IMR-90 (cell line): ENCODE measurements at regions not wholly inside any gene's neighbourhood (a gene's known extent, or its start where the extent isn't known, plus 50 kb on each side); places are given as distances from the start of the nearest gene placed in this dataset.

ENCODE experiments used
- ATAC-seq: fragments of 200-7000 bp; cut with Tn5 transposase; 2 replicates; pipeline ENCODE4 v1.9.1; 2020; ENCODE audit warnings: low read depth, mild to moderate bottlenecking, moderate library complexity
- BruUV-seq: library from RNA; stranded (reverse); fragments of 400-500 nt; replicated peaks from 2 replicates; lab custom pipeline; 2021; lab: Mats Ljungman, UMichigan
- CTCF ChIA-PET: fragments of 300-600 bp; formaldehyde crosslinking; extraction: SDS; loops from one replicate; lab custom pipeline; 2021; ENCODE audit warnings: antibody characterized with exemption; lab: Yijun Ruan, JAX
- POLR2A ChIA-PET: fragments of 300-600 bp; sonication (Branson Sonifier 250); formaldehyde crosslinking; loops from one replicate; lab custom pipeline; 2022; ENCODE audit warnings: antibody characterized with exemption; ENCODE audit not compliant: unreplicated experiment; lab: Charles Lee
- DNase-seq: peaks from one replicate; pipeline ENCODE4 v3.0.0; 2013
- H2AFZ ChIP-seq: replicated peaks from 2 replicates; pipeline ENCODE3; 2013; ENCODE audit warnings: low read length, mild to moderate bottlenecking; ENCODE audit not compliant: poor library complexity
- H2AK5ac ChIP-seq: 2 replicates; pipeline ENCODE4 v1.6.1; 2013; ENCODE audit warnings: low read depth, low read length, inconsistent platforms
- H2AK9ac ChIP-seq: replicated peaks from 2 replicates; pipeline ENCODE3; 2013; ENCODE audit warnings: mild to moderate bottlenecking, low read depth, low read length, moderate library complexity; ENCODE audit not compliant: poor library complexity
- H2BK120ac ChIP-seq: 2 replicates; pipeline ENCODE4 v1.6.1; 2013; ENCODE audit warnings: low read depth, low read length, inconsistent platforms
- H2BK15ac ChIP-seq: 3 replicates; pipeline ENCODE4 v1.6.1; 2013; ENCODE audit warnings: low read depth, low read length, inconsistent platforms
- H2BK20ac ChIP-seq: 2 replicates; pipeline ENCODE4 v1.6.1; 2013; ENCODE audit warnings: low read depth, mild to moderate bottlenecking, inconsistent platforms, low read length, moderate library complexity
- H2BK5ac ChIP-seq: 2 replicates; pipeline ENCODE4 v1.6.1; 2013; ENCODE audit warnings: mild to moderate bottlenecking, low read depth, low read length, inconsistent platforms; ENCODE audit not compliant: poor library complexity, severe bottlenecking
- H3K14ac ChIP-seq: replicated peaks from 2 replicates; pipeline ENCODE4 v1.6.1; 2013; ENCODE audit warnings: low read depth, low read length, inconsistent platforms
- H3K18ac ChIP-seq: 2 replicates; pipeline ENCODE4 v1.6.1; 2013; ENCODE audit warnings: low read depth, low read length, control low read depth
- H3K23ac ChIP-seq: 2 replicates; pipeline ENCODE4 v1.6.1; 2013; ENCODE audit warnings: low read depth, low read length, inconsistent platforms
- H3K27ac ChIP-seq: 2 replicates; pipeline ENCODE4 v1.5.1; 2013; ENCODE audit warnings: mild to moderate bottlenecking, control low read depth, low read length; ENCODE audit not compliant: insufficient read depth
- H3K27me3 ChIP-seq: 2 replicates; pipeline ENCODE4 v1.6.1; 2013; ENCODE audit warnings: low read length; ENCODE audit not compliant: control insufficient read depth, insufficient read depth
- H3K36me3 ChIP-seq: 2 replicates; pipeline ENCODE4 v1.6.1; 2013; ENCODE audit warnings: low read length, mixed read lengths; ENCODE audit not compliant: control insufficient read depth, insufficient read depth
- H3K4ac ChIP-seq: 2 replicates; pipeline ENCODE4 v1.6.1; 2013; ENCODE audit warnings: low read depth, low read length, inconsistent platforms
- H3K4me1 ChIP-seq: 2 replicates; pipeline ENCODE4 v1.6.1; 2013; ENCODE audit warnings: low read length, mixed read lengths; ENCODE audit not compliant: control insufficient read depth, insufficient read depth
- H3K4me2 ChIP-seq: 2 replicates; pipeline ENCODE4 v1.6.1; 2013; ENCODE audit warnings: low read depth, mild to moderate bottlenecking, control low read depth, low read length, moderate library complexity
- H3K4me3 ChIP-seq: 2 replicates; pipeline ENCODE4 v1.5.1; 2013; ENCODE audit warnings: low read depth, mild to moderate bottlenecking, control low read depth, low read length, moderate library complexity; ENCODE audit not compliant: insufficient read depth
- H3K56ac ChIP-seq: 2 replicates; pipeline ENCODE4 v1.6.1; 2013; ENCODE audit warnings: low read length, inconsistent platforms; ENCODE audit not compliant: insufficient read depth; ENCODE audit errors: extremely low read depth
- H3K79me1 ChIP-seq, 2 experiments: 2 replicates each; pipeline ENCODE4 v1.6.1; 2013; ENCODE audit warnings: low read length in 2 of 2, inconsistent platforms in 1 of 2, low read depth in 1 of 2
- H3K9ac ChIP-seq: 2 replicates; pipeline ENCODE4 v1.6.1; 2013; ENCODE audit warnings: low read depth, low read length, control low read depth
- H3K9me1 ChIP-seq: 2 replicates; pipeline ENCODE4 v1.6.1; 2013; ENCODE audit warnings: low read length, inconsistent platforms; ENCODE audit not compliant: insufficient read depth
- H3K9me3 ChIP-seq: 2 replicates; pipeline ENCODE4 v1.6.1; 2013; ENCODE audit warnings: low read length; ENCODE audit not compliant: control insufficient read depth, insufficient read depth
- H4K20me1 ChIP-seq: 2 replicates; pipeline ENCODE4 v1.6.1; 2013; ENCODE audit warnings: low read length, inconsistent platforms; ENCODE audit not compliant: insufficient read depth
- H4K5ac ChIP-seq: 2 replicates; pipeline ENCODE4 v1.6.1; 2013; ENCODE audit warnings: mild to moderate bottlenecking, low read depth, low read length, control low read depth
- H4K8ac ChIP-seq, 2 experiments: 2 replicates each; pipeline ENCODE4 v1.6.1; 2013; ENCODE audit warnings: low read depth in 2 of 2, low read length in 2 of 2, control low read depth in 1 of 2, inconsistent platforms in 1 of 2
- H4K91ac ChIP-seq: 2 replicates; pipeline ENCODE4 v1.6.1; 2013; ENCODE audit warnings: low read depth, low read length, inconsistent platforms; ENCODE audit not compliant: insufficient read depth
- BHLHE40 ChIP-seq: fragments of 150-350 bp; IDR thresholded peaks from 2 replicates; pipeline ENCODE4 v1.6.1; 2016; ENCODE audit warnings: mild to moderate bottlenecking, low read depth, low read length
- CTCF ChIP-seq: conservative IDR thresholded peaks from 2 replicates; pipeline ENCODE4 v1.5.1; 2012; ENCODE audit warnings: mild to moderate bottlenecking, low read depth, low read length, improper control_type of control experiment
- NFE2L2 ChIP-seq: fragments of 150-350 bp; IDR thresholded peaks from 2 replicates; pipeline ENCODE4 v1.6.1; 2016; ENCODE audit warnings: low read depth, mild to moderate bottlenecking, low read length
- RCOR1 ChIP-seq: IDR thresholded peaks from 2 replicates; pipeline ENCODE4 v1.6.1; 2012; ENCODE audit warnings: mild to moderate bottlenecking, low read length, improper control_type of control experiment; ENCODE audit not compliant: insufficient replicate concordance
- SMC3 ChIP-seq: fragments of 150-350 bp; IDR thresholded peaks from 2 replicates; pipeline ENCODE4 v1.6.1; 2016; ENCODE audit warnings: low read depth, mild to moderate bottlenecking, antibody characterized with exemption, low read length, moderate library complexity
- USF2 ChIP-seq: fragments of 150-350 bp; IDR thresholded peaks from 2 replicates; pipeline ENCODE4 v1.6.1; 2017; ENCODE audit warnings: mild to moderate bottlenecking, antibody characterized with exemption, low read length, low read depth
- WGBS, 2 experiments: methylation state at CpG; one replicate each; pipeline versions ENCODE4 v1.1.5 to v1.1.7; 2013; ENCODE audit warnings: missing lambda C conversion rate in 2 of 2; ENCODE audit not compliant: insufficient read length in 1 of 2; ENCODE audit errors: extremely low coverage in 2 of 2; 5-methylcytosine and 5-hydroxymethylcytosine counted together
- dilution Hi-C: fragments of 300-500 bp; cut with HindIII; formaldehyde crosslinking; loops from one replicate; pipeline ENCODE4 v1.14.3; 2018; ENCODE audit warnings: low sequenced_read_pairs; ENCODE audit not compliant: unreplicated experiment
- in situ Hi-C: fragments of 300-500 bp; cut with MboI; formaldehyde crosslinking; loops from 3 replicates; pipeline ENCODE4 v1.14.3; 2019; ENCODE audit warnings: low sequenced_read_pairs, inconsistent platforms, mixed read lengths
- intact Hi-C: fragments of 100-400 bp; cut with micrococcal nuclease; formaldehyde crosslinking; loops from 2 replicates; pipeline ENCODE4 v1.10.0; 2022

- 71% methylated on average over 1 of the region's 3 CpGs; no CpG with 5 or more reads in 1 of the 2 experiments for WGBS, 2 experiments
- no peak overlapping the region for H2BK5ac ChIP-seq
- no peak overlapping the region for H3K27ac ChIP-seq
- H3K4me3 ChIP-seq: no peak overlapping the region
- no peak overlapping the region for H2BK15ac ChIP-seq
- H2AK9ac ChIP-seq: no peak overlapping the region
- intact Hi-C loops (no loop called here), dilution Hi-C loops (no loop called here), in situ Hi-C loops (no loop called here)
- ChIA-PET POLR2A (no interaction called here), CTCF (no interaction called here)
- no peaks in the 10 kb centered on the region; the same call in 1 of the 2 replicates for H3K27me3 ChIP-seq
- no peak overlapping the region for H3K9ac ChIP-seq
- no peaks in the 10 kb centered on the region for H3K4me1 ChIP-seq
- H3K14ac ChIP-seq: no peak overlapping the region
- no peak overlapping the region for H2BK20ac ChIP-seq
- H3K36me3 ChIP-seq: no peaks in the 10 kb centered on the region
- no peak for DNase-seq
- TF ChIP-seq BHLHE40 (no peak), RCOR1 (no peak), SMC3 (no peak), USF2 (no peak), NFE2L2 (no peak), CTCF (no peak)
- H3K9me3 ChIP-seq: no peaks in the 10 kb centered on the region
- no peak overlapping the region for H3K23ac ChIP-seq
- no peak overlapping the region for H4K8ac ChIP-seq
- H2AFZ ChIP-seq: no peak overlapping the region
- H4K91ac ChIP-seq: no peak overlapping the region
- no peak for ATAC-seq
- no peak overlapping the region for H2BK120ac ChIP-seq
- BruUV-seq: no TSS peak
- no peaks in the 10 kb centered on the region for H3K79me1 ChIP-seq
- H3K18ac ChIP-seq: no peak overlapping the region
- H2AK5ac ChIP-seq: no peak overlapping the region
- no peak overlapping the region for H3K4ac ChIP-seq
- H3K9me1 ChIP-seq: no peaks in the 10 kb centered on the region
- no peak overlapping the region for H3K56ac ChIP-seq
- no peak overlapping the region for H4K5ac ChIP-seq
- H4K20me1 ChIP-seq: no peaks in the 10 kb centered on the region
- no peak overlapping the region for H3K4me2 ChIP-seq
These were observed 300.4 kb upstream of the ADAMTS9 start for GRCh38 chr3:64988188-64988587.
